NT2/D1 (cell line): ENCODE measurements at regions not wholly inside any gene's neighbourhood (a gene's known extent, or its start where the extent isn't known, plus 50 kb on each side); places are given as distances from the start of the nearest gene placed in this dataset.

Source experiments
- SUZ12 ChIP-seq: IDR thresholded peaks from 2 replicates; pipeline ENCODE4 v1.6.1; 2011; ENCODE audit not compliant: insufficient read length, insufficient read depth; ENCODE audit errors: extremely low read depth
- YY1 ChIP-seq: IDR thresholded peaks from 2 replicates; pipeline ENCODE4 v1.6.1; 2011; ENCODE audit not compliant: insufficient read length, insufficient read depth

DNA sequence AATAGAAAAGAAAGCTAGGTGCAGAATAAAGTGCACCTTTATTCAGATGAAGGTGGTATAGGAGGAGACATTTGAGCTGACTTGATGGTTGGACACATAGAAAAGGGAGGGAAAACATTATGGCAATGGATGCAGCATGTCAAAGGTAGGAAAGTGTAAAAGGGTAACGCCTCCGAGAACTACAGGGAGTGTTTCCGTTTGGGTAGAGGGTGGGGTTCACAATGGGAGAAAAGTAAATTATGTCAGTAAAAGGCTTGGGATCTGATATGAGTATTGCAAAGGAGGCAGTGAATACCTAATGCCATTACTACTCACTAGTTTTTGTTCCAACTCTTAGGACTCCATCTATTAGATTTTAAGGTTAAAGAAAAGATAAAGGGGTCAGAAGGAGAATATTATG is 59.5 kb downstream of the FAT3 start:
- no peak for TF ChIP-seq YY1
- no peak for TF ChIP-seq SUZ12
